ENCODE measurements at regions not wholly inside any gene's neighbourhood (a gene's known extent, or its start where the extent isn't known, plus 50 kb on each side); places are given as distances from the start of the nearest gene placed in this dataset.
A peak's percentile ranks its signal among the peaks of the same experiment; 100 is the strongest.

DNA sequence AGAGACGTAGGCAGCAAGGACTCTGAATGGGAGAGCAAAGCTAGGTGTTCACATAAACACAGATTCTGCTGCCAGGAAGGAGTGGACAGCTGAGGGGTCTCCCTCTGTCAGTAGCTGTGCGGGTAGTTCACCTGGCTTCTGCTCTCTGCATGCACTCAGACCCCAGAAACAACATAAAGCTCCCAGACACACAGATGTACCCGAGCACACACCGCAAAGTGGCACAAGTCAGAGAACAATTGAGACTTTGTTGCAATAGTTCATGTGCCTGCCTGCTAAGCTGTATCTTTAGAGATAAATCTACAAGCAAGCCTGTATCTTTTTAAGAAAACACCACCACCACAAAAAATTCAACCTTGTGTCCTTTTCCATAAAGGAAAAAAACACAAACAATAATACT is 420.0 kb upstream of the ST6GAL2 start:
- no peak for DNase-seq (ENCODE audit: low read depth)

DNA sequence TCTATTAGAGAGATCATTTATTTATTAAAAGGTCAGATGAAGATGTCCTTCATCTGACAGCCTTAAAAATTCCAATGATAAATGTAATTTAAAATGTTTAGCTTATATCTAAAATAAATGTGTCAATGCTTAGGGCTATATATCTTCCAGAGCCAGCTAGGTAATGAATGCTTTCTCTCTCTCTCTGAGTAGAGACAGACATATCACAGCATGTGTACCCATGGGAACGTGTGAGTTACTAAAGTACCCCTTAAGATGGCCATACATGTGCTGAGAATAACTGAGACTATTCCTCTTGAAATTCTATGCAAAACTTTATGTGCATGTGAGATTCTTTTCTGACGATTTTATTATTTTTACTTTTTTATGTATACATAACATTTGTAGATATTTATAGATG is 420.9 kb upstream of the ST6GAL2 start:
- DNase-seq (ENCODE audit: low read depth) = no peak

DNA sequence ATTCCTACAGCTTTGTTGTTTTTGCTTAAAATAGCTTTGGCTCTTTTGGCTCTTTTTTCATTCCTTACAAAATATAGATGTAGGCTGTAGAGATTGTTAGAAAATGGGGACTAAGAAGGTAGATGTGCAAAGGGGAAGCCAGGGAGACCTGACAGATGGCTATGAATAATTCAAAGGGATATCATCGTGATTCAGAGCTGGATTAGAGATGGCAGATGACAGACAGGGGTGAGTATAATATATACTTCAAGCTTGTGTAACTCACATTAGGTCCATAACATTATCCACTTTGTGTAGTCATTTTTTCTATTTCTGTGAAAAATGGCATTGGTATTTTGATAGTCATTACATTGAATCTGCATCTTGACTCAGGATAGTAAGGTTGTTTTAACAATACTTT is 422.9 kb upstream of the ST6GAL2 start:
- no peak for DNase-seq (ENCODE audit: low read depth)

DNA sequence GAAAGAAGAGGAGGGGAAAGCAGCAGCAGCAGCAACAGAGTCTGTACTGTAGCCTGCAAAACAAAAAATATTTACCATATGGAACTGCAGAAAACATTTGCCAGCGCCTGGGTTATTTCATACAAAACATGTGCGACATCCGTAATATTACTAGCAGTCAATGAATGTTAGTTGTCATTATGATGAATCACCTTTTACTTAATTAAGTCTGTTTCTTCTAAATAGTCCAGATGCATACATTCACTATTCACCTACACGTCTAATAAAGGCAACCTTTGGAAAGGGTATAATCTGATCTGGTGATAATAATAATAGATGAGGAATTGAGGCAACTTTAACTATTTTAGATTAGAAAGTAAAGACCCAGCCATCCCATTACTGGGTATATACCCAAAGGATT is 426.3 kb upstream of the ST6GAL2 start:
- no peak for DNase-seq (ENCODE audit: low read depth)

DNA sequence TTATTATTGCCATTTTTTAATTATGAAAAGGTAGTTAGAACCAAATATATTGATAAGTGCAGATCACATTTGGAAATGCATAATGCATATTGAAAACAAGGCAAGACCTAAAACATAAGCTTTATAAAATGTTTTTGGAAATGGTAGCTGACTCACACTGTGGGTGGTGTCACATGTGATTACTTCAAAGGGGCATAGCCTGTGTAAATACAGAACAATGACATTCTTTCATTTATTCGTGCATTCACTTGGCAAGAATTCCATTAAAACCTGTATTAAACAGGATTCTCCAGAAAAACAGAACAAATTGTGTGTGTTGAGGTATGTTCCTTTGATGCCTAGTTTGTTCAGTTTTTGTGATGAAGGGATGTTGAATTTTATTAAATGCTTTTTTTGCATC is 427.3 kb upstream of the ST6GAL2 start:
- DNase-seq (ENCODE audit: low read depth) = peak; percentile 54

DNA sequence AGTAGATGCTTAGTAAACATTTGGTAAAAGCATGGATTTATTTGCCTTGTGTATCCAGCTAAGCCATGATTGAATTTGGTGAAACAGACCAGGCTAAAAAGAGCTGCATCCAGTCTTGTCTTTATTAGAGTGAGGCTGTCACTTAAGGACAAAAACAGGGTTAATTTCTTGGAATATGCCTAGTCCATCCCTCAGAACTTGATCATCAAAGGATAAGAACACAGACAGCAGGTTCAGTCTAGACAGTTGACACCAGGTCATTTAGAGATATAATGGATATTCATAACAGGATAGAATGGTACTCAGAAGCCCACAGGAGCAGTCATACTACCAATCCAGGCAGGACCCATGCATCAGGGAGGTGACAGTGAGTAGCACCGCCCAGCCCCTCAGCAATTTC is 434.9 kb upstream of the ST6GAL2 start:
- no peak for DNase-seq (ENCODE audit: low read depth)

DNA sequence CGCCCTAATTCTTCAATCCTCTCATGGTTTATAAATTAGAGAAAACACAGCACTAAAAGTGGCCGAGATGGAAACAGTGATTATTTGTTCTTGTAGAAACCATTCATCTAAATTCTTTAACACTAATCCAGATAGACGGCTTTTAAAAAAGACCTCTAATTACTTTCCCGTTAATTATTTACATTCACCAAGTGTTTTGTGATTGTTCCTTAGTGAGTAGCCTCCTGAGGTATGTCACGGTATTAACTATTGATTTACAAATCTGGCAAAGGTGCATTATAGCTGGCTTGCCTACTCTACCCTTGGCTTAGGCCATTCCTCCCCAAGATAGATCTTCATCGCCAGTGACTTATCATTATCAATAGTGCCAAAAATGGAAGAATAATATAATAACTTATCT is 436.4 kb upstream of the ST6GAL2 start:
- DNase-seq (ENCODE audit: low read depth) = no peak

DNA sequence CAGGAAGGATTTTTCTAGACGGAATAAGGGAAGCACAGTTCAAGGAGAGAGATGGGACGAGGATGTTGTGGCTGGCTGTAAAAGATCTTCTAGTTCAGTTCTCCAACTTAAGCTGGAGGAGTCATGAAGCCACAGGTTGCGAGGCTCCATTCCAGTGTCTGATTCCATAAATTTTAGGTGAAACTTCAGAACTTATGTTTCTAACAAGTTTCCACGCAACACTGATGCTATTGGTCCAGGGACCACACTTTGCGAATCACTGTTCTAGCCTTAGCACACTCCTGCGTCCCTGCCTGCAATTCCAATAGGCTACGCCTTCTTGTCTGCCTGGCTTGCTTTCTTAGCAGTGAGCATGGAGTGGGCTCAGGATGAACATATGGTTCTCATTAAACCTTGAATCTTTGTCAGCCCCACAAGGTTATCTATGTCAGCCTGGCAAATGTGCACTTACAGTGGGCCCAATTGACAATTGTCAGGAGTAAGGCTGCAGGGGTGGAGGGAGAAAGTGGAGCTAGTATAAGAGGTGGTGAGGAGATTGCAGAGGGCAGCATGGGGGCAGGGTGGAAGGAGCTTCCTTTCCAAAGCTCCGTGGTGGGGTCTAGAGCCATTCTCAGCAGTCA is 438.1 kb upstream of the ST6GAL2 start:
- no peak for DNase-seq (ENCODE audit: low read depth)

DNA sequence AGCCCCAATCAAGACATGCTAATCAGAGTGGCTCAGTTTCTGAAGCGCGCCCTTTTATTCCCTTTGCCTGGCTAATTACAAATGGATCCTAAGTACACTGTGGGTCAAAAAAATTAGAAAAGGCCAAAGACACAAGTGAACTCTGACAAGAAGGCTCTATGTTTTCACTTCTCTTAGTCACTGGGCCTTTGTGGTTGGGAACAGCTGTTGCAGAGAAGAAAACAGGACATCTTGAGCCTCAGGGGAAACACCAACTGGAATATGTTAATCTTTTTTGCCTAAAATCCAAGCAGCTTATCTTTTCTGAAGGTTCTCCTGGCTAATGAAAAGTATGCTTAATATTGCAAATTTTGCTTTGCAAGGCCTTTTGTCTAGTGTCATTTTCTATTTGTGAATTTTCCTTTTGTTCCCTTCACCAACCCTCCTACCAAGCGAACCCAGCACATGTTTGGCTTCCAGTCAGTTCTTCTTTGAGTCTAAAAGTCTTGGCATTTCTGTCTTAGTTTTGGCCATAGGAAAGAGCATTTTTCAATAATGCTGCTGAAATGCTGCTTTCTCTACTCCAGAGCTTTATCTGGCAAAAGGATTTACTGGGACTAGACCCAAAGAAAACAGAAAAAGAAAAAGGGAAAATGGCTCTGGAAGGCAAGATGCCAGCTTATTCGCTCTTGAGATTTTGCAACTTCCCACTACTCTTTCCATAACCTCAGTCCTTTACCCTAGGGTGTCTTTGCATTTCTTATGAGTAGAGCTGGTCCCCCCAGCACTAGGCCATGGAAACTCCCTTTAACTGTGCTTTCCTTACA is 440.2 kb upstream of the ST6GAL2 start:
- DNase-seq (ENCODE audit: low read depth) = peak; percentile 96

DNA sequence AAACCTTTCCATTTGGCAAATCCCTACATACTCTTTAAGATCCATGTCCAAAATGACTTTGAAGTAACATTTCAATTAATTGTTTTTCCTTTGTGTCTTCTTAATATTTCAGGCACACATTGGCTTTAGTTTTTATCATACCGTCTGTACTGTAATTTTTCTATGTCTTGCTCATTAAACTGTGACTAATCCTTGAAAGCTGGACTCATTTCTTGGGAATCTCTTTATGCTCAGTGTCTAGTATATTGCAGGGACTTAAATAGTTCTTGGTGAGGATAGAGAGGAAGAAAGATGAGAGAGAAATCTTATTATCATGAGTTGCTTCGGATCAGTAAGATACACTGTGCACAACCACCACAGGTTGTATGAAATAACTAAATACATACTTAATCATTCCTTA is 448.3 kb upstream of the ST6GAL2 start:
- peak; percentile 67 for DNase-seq (ENCODE audit: low read depth)

DNA sequence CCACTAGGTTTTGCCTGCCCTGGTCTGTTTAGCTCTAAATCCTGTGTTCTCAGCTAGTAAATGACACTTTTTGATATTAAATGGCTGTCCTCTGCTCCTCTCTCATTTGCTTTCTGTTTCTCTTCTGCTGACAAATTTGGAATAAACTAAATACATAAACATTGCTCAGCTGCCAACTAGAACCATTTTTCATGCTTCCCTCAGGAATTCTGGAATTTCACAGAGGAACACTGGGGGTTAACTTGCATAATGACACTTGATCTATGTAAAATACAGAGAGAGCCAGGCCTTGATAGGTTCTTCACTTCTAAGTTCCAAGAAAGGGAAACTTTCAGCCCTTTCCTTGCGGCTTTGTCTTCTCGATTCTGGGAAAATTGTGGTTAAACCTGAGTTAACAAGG is 450.6 kb upstream of the ST6GAL2 start:
- peak; percentile 77 for DNase-seq (ENCODE audit: low read depth)

DNA sequence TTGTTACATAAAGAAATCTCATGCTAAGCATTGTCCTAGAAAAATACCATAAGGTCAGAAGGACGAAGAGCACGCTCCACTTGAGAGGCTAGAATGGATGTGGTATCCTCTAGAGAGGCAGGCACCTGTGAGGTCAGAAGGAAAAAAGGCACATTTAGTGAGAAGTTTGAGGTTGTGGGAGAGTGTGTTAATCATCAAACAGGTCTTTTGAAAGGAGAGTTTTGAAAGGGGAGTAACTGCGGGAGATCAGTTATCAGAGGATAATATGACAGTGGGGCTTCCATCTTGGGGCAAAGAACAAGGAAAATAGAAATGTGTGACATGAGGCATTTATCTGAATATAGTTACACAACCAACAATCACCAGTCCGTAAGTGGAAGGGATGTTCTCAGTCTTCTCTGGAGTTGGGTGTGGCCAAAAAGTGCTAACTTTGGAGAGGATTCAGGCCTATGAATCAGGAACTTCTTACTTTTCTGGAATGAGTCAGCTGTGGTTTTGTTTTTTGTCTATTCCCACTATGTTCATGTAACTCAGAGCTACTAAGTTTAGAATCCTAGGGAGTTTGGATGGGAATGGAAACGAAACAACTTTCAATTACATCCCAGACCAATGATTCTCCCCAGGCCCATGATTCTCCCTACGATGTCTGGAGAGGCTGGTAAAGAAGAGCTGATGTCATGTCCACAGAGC is 451.4 kb upstream of the ST6GAL2 start:
- DNase-seq (ENCODE audit: low read depth) = peak; percentile 96

DNA sequence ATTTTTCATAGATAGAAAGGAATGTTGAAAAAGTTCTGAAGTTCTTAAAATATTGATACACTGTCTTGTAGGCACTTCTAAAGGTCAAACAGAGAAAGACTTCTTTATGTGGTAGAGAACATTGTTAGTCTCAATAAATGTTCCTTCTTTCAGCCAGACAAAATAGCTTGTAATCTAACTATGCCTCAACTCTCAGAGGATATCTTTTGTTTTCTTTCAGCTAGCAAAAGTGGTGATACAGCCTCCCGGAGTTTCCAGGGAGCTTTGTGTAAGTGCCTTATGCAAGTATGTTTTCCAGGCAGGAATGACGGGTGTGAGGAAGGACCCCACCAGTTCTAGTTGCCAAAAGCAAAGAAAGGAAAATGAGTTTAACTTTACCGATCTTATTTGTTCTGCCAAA is 452.1 kb upstream of the ST6GAL2 start:
- DNase-seq (ENCODE audit: low read depth) = peak; percentile 13

DNA sequence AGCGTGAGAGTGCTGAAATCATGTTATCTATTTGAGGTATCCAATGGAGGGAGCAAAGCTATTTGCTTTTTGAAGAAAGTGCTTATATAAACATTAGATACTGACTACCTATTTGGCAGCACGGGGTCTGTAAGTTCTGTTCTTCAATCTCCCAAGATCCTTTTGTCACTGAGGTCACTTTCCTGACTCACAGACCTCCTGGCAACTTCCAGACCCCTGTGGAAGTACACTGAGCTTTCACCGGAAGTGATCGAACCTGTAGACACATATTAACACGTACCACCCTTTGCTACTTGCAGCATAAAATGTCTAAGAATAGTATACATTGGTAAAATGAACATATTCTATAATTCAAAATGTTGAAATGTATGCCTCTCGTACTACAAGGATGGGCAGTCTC is 452.6 kb upstream of the ST6GAL2 start:
- DNase-seq (ENCODE audit: low read depth) = no peak

DNA sequence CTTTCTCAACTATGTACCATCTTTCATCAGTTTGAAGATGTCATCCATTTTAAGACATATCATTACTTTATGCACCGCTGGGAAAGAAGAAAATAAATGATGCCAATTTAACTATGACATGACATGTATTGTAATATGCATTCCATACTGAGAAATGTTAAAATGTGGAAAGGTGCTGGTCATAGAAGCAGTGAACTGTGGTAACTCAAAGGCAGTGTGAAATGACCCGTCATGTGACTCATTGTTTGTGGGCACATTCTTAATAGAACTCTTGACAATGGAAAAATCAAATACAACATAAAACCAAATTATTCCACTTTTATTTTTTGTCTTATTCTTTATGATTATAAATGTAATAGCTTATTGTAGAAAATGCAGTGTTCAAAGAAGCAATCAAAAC is 455.0 kb upstream of the ST6GAL2 start:
- peak; percentile 15 for DNase-seq (ENCODE audit: low read depth)

DNA sequence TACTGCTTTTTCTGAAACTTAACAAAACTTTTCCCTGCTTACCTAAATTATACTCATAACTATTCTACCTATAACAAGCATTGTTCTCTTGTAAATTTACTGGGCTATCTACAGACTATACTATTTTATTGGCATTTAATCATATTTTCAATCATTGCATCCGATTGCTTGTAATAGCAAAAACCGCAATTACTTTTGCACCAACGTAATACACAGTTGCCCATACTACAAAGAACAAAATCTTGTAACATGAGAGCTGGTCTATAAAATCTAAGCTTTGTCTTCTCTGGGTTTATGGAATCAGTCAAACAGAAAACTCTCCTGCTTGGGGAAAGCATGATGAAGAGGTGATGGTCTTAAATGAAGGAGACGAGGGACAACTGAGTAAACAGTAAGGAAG is 463.4 kb upstream of the ST6GAL2 start:
- DNase-seq (ENCODE audit: low read depth) = no peak

DNA sequence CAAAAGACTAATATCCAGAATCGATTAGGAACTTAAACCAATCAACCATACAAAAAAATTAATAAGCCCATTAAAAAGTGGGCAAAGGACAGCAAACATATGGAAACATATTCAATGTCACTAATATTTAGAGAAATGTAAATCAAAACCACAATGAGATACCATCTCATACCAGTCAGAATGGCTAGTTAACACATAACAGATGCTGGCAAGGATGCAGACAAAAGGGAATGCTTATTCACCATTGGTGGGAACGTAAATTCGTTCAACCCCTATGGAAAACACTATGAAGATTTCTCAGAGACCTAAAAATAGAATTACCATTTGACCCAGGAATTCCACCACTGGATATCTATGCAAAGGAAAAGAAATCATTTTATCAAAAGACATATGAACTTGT is 468.2 kb upstream of the ST6GAL2 start:
- no peak for DNase-seq (ENCODE audit: low read depth)

DNA sequence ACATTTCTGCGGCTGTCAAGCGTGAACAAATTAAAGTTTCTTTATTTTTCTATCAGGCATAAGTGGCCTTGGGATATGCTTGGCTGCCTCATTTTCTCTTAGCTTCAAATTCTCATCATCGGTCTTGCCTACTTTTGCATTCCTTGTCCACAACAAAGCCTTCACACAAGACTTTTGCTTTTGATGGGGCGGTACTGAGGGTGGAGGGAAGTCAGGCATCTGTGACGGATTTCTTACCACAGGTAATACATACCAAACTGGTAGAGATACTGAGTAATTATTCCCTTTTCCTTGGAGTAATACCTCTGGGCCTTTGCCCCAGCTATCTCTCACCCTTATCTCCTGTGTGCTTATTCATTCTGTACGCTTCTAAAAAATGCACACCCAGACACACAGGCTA is 468.3 kb upstream of the RGPD4 start:
- DNase-seq (ENCODE audit: low read depth) = no peak

DNA sequence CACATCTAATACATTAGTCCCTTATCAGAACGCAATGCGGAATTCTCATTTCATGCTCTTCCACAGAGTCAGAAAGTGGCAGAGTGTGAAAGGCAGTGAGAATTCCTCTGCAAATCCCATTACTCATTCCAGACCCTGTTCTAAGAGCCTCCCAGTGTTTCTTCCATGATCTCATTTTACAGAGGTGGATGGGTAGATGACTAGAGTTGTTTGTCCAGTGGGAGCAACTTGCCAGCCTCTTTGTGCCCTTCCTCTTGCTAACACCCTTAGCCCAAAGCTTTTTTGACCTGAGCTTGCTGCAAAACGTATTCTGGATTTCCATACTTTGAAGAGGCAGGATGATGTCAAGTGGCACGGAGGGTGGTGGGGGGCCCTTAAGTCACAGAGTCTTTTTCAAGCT is 467.7 kb upstream of the RGPD4 start:
- DNase-seq (ENCODE audit: low read depth) = no peak

DNA sequence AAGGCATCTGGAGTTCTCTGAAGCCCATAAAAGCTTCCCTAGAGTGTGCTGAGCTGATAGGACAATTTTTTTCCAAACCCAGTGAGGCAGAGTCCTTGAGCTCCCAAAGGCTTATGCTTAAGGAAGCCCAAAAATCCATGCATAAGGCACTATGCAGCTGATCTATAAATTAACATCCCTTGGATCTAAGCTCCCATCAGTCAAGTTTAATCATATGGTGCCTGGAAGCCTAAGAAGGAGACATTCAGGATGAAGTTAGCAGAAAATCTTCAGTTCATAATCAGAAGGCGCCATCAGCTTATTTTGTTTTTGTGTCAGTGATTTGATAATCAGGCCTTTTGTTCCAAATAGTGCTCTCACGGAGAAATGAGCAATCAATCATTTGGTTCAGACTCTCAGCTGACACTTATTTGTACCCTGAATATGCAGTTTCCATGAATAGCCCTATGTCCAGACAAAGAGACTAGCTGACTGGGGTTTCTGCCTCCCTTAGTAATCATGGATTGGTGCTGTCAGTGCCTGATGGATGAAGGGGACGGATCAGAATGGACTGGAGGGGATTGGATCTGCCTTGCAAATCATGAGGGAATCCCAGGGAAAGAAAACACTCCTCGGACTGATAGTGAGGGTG is 464.8 kb upstream of the RGPD4 start:
- no peak for DNase-seq (ENCODE audit: low read depth)

DNA sequence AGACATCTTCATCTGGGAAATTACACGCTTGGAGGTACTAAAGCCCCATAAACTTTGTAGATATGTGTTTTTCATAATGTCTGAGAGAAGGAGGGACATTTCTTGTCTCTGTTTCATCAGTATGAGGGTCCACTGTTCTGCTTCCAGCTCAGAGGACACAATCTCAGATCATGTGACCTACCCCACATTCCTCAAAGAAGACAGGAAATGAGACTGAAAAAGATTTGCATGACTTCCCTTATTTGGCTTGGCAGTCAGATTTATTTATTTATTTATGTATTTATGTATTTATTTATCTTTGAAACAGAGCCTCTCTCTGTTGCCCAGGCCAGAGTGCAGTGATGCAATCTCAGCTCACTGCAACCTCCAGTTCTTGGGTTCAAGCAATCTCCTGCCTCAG is 463.7 kb upstream of the RGPD4 start:
- DNase-seq (ENCODE audit: low read depth) = peak; percentile 18

DNA sequence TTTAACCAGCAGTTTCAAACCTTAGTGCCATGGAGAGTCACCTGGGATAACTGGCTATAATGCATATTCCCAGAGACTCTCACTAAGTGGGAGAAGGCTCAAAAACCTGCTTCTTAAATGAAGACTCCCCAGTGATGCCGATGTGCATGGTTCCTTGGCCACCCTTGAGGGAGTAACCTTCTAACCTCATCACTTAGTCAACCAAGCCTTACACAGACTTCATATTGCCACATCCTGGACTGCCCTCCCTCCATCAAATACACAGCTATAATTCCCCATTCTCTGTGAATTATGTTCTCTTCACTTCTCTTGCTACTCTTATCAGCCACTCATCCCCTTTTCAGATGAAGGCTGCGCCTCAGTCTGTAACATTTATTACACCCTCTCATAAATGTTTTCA is 462.9 kb upstream of the RGPD4 start:
- DNase-seq (ENCODE audit: low read depth) = no peak
